HG02973 (cell line): ENCODE measurements at regions not wholly inside any gene's neighbourhood (a gene's known extent, or its start where the extent isn't known, plus 50 kb on each side); places are given as distances from the start of the nearest gene placed in this dataset.
"Not testable (repeated sequence)": the region's sequence is repeated elsewhere in the genome, so short reads cannot be mapped to it uniquely, and the experiment has no call there.

Experiments used
- ATAC-seq: cut with Tn5 transposase; IDR thresholded peaks from one replicate; pipeline ENCODE4 v1.9.1; 2021; ENCODE audit warnings: moderate library complexity; ENCODE audit not compliant: unreplicated experiment

GRCh38 chr2:242041816-242042215 lies 172.3 kb downstream of the RTP5 start:
- no peak for ATAC-seq

- no peak for ATAC-seq
These were observed 174.2 kb downstream of the RTP5 start for GRCh38 chr2:242043538-242044312.

GRCh38 chr2:242044313-242044590 lies 174.7 kb downstream of the RTP5 start:
- ATAC-seq: no peak

GRCh38 chr2:242045596-242046144 lies 176.1 kb downstream of the RTP5 start:
- ATAC-seq: not testable (repeated sequence)

GRCh38 chr2:242046206-242046826 lies 176.8 kb downstream of the RTP5 start:
- ATAC-seq: no peak

GRCh38 chr2:242047963-242048362 lies 178.4 kb downstream of the RTP5 start:
- no peak for ATAC-seq

- no peak for ATAC-seq
These were observed 178.9 kb downstream of the RTP5 start for GRCh38 chr2:242048479-242048878.

GRCh38 chr2:242049492-242049891 lies 180.0 kb downstream of the RTP5 start:
- ATAC-seq: not testable (repeated sequence)

- ATAC-seq: no peak
These were observed 181.9 kb downstream of the RTP5 start for GRCh38 chr2:242051463-242051862.

- ATAC-seq: no peak
These were observed 182.9 kb downstream of the RTP5 start for GRCh38 chr2:242052421-242052820.

- ATAC-seq: no peak
These were observed 184.4 kb downstream of the RTP5 start for GRCh38 chr2:242053921-242054320.

- no peak for ATAC-seq
These were observed 184.9 kb downstream of the RTP5 start for GRCh38 chr2:242054406-242054805.

GRCh38 chr2:242054881-242055801 lies 185.6 kb downstream of the RTP5 start:
- no peak for ATAC-seq

GRCh38 chr2:242056026-242056425 lies 186.5 kb downstream of the RTP5 start:
- ATAC-seq: no peak

- ATAC-seq: no peak
These were observed 187.3 kb downstream of the RTP5 start for GRCh38 chr2:242056785-242057184.

- no peak for ATAC-seq
These were observed 188.0 kb downstream of the RTP5 start for GRCh38 chr2:242057379-242058040.

- no peak for ATAC-seq
These were observed 188.7 kb downstream of the RTP5 start for GRCh38 chr2:242058116-242058680.

- no peak for ATAC-seq
These were observed 190.0 kb downstream of the RTP5 start for GRCh38 chr2:242059566-242059965.

GRCh38 chr2:242060212-242060835 lies 190.8 kb downstream of the RTP5 start:
- ATAC-seq: no peak

GRCh38 chr2:242061930-242062329 lies 192.4 kb downstream of the RTP5 start:
- not testable (repeated sequence) for ATAC-seq
